ENCODE measurements at regions not wholly inside any gene's neighbourhood (a gene's known extent, or its start where the extent isn't known, plus 50 kb on each side); places are given as distances from the start of the nearest gene placed in this dataset.

DNA sequence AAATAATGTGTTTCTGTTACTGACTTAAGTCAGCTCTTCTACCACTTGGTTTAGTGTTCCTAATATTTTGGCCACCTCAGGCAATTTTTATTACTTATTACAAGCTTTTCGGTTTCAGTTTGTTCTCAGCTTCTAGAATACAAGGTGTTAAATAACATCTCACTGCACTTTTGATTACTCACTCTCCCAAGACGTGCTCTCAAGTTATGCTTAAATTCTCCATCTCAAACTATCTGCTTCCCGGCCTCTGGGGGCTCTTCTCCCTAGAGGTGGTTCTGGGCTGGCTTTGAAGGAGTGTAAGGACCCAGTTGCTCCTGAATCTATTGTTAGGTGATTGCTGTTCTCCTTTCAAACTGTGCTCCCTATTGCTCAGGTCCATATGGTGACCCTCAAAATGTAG, 193.9 kb upstream of the DDHD1 start:
- ChIA-PET POLR2A (no interaction called here), CTCF (ENCODE audit: low intra/inter-chr PET ratio) (no interaction called here)
- in situ Hi-C loops (cut with MboI) = no loop called here
- TF ChIP-seq, protein P1, sequence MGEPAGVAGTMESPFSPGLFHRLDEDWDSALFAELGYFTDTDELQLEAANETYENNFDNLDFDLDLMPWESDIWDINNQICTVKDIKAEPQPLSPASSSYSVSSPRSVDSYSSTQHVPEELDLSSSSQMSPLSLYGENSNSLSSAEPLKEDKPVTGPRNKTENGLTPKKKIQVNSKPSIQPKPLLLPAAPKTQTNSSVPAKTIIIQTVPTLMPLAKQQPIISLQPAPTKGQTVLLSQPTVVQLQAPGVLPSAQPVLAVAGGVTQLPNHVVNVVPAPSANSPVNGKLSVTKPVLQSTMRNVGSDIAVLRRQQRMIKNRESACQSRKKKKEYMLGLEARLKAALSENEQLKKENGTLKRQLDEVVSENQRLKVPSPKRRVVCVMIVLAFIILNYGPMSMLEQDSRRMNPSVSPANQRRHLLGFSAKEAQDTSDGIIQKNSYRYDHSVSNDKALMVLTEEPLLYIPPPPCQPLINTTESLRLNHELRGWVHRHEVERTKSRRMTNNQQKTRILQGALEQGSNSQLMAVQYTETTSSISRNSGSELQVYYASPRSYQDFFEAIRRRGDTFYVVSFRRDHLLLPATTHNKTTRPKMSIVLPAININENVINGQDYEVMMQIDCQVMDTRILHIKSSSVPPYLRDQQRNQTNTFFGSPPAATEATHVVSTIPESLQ (CRISPR knock-in tag; IDR thresholded peaks at IDR 0.05) = no peak
- TF ChIP-seq NR3C1 (CRISPR knock-in tag; IDR thresholded peaks at IDR 0.05) = no peak
- H3K4me2 ChIP-seq (ENCODE audit: insufficient read depth, low read length) = no peak overlapping the region
- intact Hi-C loops (cut with micrococcal nuclease) = no loop called here
- H3K36me3 ChIP-seq (ENCODE audit: control insufficient read depth, insufficient read depth, low read length) = no peaks in the 10 kb centered on the region
- no peaks in the 10 kb centered on the region for H3K79me2 ChIP-seq (ENCODE audit: control insufficient read depth, insufficient read depth, low read length)
- H3K9ac ChIP-seq (ENCODE audit: insufficient read depth in 1 of 2, low read depth in 2 of 2, low read length in 2 of 2) = no peak overlapping the region
- ATAC-seq = no peak
- H3K4me3 ChIP-seq = no peak overlapping the region
- BruUV-seq (replicated peaks) = no TSS peak
- no peaks in the 10 kb centered on the region for H3K9me3 ChIP-seq (replicated peaks; ENCODE audit: control insufficient read depth, insufficient read depth, low read depth, low read length)
- FAIRE-seq = no peak
- H3K27ac ChIP-seq (ENCODE audit: extremely low read depth, low read depth, low read length) = no peak overlapping the region
- no peak for DNase-seq (ENCODE audit: extremely low read depth in 1 of 4, low spot score in 3 of 4)
- no peaks in the 10 kb centered on the region for H3K4me1 ChIP-seq (replicated peaks in 1 of 2; ENCODE audit: control insufficient read depth in 2 of 2, insufficient read depth in 2 of 2, low read length in 2 of 2)
- H3K27me3 ChIP-seq (ENCODE audit: control insufficient read depth in 2 of 2, insufficient read depth in 2 of 2, low read length in 2 of 2) = no peaks in the 10 kb centered on the region
- no peaks in the 10 kb centered on the region for H4K20me1 ChIP-seq (replicated peaks; ENCODE audit: control insufficient read depth, insufficient read depth, low read length)
- 0% methylated on average over 3 of the region's 3 CpGs for WGBS (ENCODE audit: insufficient coverage, low coverage, missing lambda C conversion rate)
- no peak overlapping the region for H2AFZ ChIP-seq (ENCODE audit: low read depth, low read length)
- no peaks in the 10 kb centered on the region for H3K9me1 ChIP-seq (ENCODE audit: control insufficient read depth, insufficient read depth, low read length)

DNA sequence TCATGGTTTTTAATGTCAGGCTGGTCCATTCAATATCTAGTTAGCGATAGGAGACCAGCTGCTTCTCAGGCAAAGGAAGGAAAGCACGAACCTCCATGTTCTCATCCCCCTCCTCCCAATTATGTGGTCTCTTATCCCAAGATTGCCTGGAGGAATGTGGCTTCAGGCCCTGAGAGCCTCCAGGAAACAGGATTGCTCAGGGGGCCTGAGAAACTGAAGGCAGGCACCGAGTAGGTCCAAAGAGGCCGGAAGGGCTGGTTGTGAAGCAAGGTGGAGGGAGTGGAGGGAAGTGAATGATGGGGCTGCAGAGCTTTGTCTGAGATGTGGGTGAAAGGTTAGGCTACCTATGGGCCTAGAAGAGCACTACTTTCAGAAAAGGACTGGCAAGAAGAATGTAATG, 188.2 kb upstream of the DDHD1 start:
- Histone ChIP-seq H3K4me2 (ENCODE audit: insufficient read depth, low read length) (no peak overlapping the region), H3K9ac (ENCODE audit: insufficient read depth in 1 of 2, low read depth in 2 of 2, low read length in 2 of 2) (no peak overlapping the region), H3K9me1 (ENCODE audit: control insufficient read depth, insufficient read depth, low read length) (no peaks in the 10 kb centered on the region), H3K27ac (ENCODE audit: extremely low read depth, low read depth, low read length) (no peak overlapping the region), H3K79me2 (ENCODE audit: control insufficient read depth, insufficient read depth, low read length) (no peaks in the 10 kb centered on the region), H3K4me3 (no peak overlapping the region), H3K4me1 (replicated peaks in 1 of 2; ENCODE audit: control insufficient read depth in 2 of 2, insufficient read depth in 2 of 2, low read length in 2 of 2) (no peaks in the 10 kb centered on the region), H4K20me1 (replicated peaks; ENCODE audit: control insufficient read depth, insufficient read depth, low read length) (no peaks in the 10 kb centered on the region), H3K36me3 (ENCODE audit: control insufficient read depth, insufficient read depth, low read length) (no peaks in the 10 kb centered on the region), H3K27me3 (ENCODE audit: control insufficient read depth in 2 of 2, insufficient read depth in 2 of 2, low read length in 2 of 2) (no peaks in the 10 kb centered on the region), H2AFZ (ENCODE audit: low read depth, low read length) (no peak overlapping the region), H3K9me3 (replicated peaks; ENCODE audit: control insufficient read depth, insufficient read depth, low read depth, low read length) (no peaks in the 10 kb centered on the region)
- ATAC-seq (no peak), FAIRE-seq (no peak), DNase-seq (ENCODE audit: extremely low read depth in 1 of 4, low spot score in 3 of 4) (no peak)
- WGBS (ENCODE audit: insufficient coverage, low coverage, missing lambda C conversion rate) = 0% methylated on average over 2 of the region's 4 CpGs
- intact Hi-C loops (cut with micrococcal nuclease) = no loop called here
- no TSS peak for BruUV-seq (replicated peaks)
- ChIA-PET POLR2A (interaction anchor here (0.6 kb wide), 1 partner anchor 482 kb away, joined by 3 read pairs; no protein-coding TSS in a partner anchor), CTCF (ENCODE audit: low intra/inter-chr PET ratio) (no interaction called here)
- in situ Hi-C loops (cut with MboI) = no loop called here
- no peak for TF ChIP-seq ARID4B (CRISPR knock-in tag; IDR thresholded peaks at IDR 0.05)
- no peak for TF ChIP-seq IRF2 (CRISPR knock-in tag; IDR thresholded peaks at IDR 0.05)
- no peak for TF ChIP-seq TEAD4 (IDR thresholded peaks at IDR 0.05; ENCODE audit: low read length)
- TF ChIP-seq TEAD4 (CRISPR knock-in tag; IDR thresholded peaks at IDR 0.05; ENCODE audit: borderline replicate concordance) = no peak
- TF ChIP-seq KLF6 (CRISPR knock-in tag; IDR thresholded peaks at IDR 0.05; ENCODE audit: borderline replicate concordance) = no peak
- no peak for TF ChIP-seq POLR2G (IDR thresholded peaks at IDR 0.05; ENCODE audit: low read depth, low read length)
- TF ChIP-seq, protein P2, sequence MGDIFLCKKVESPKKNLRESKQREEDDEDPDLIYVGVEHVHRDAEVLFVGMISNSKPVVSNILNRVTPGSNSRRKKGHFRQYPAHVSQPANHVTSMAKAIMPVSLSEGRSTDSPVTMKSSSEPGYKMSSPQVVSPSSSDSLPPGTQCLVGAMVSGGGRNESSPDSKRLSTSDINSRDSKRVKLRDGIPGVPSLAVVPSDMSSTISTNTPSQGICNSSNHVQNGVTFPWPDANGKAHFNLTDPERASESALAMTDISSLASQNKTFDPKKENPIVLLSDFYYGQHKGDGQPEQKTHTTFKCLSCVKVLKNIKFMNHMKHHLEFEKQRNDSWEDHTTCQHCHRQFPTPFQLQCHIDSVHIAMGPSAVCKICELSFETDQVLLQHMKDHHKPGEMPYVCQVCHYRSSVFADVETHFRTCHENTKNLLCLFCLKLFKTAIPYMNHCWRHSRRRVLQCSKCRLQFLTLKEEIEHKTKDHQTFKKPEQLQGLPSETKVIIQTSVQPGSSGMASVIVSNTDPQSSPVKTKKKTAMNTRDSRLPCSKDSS (IDR thresholded peaks at IDR 0.05; ENCODE audit: low read depth, partially characterized antibody) = no peak
